Heart left ventricle (tissue), 16 donors: ENCODE measurements at regions not wholly inside any gene's neighbourhood (a gene's known extent, or its start where the extent isn't known, plus 50 kb on each side); places are given as distances from the start of the nearest gene placed in this dataset.
"Not testable (repeated sequence)": the region's sequence is repeated elsewhere in the genome, so short reads cannot be mapped to it uniquely, and the experiment has no call there.

Experiments
- ATAC-seq, 4 donors: fragments of 200-7000 bp; cut with Tn5 transposase; one replicate each; pipeline ENCODE4 v1.9.1; 2020 to 2022; ENCODE audit warnings: moderate library complexity in 4 of 4, mild to moderate bottlenecking in 3 of 4, moderate number of reproducible peaks in 1 of 4
- DNase-seq, 5 donors: peaks; one replicate each; pipeline ENCODE4 v3.0.0-alpha.2; 2020
- H3K27ac ChIP-seq, 12 donors: fragments of 200-600 bp; sonication (generic) in 4 of 12; one replicate each; pipeline versions ENCODE4 v1.5.0 to v1.8.0; 2016 to 2022; ENCODE audit warnings: mild to moderate bottlenecking in 2 of 12
- H3K27me3 ChIP-seq, 9 donors: fragments of 200-600 bp; sonication (generic) in 2 of 9; one replicate each; pipeline versions ENCODE4 v1.5.1 to v1.8.0; 2016 to 2022; ENCODE audit warnings: mild to moderate bottlenecking in 3 of 9
- H3K36me3 ChIP-seq, 9 donors: fragments of 200-600 bp; sonication (generic) in 2 of 9; one replicate each; pipeline versions ENCODE4 v1.5.0 to v1.8.0; 2018 to 2022; ENCODE audit warnings: mild to moderate bottlenecking in 2 of 9
- H3K4me1 ChIP-seq, 12 donors: fragments of 200-600 bp; sonication (generic) in 4 of 12; one replicate each; pipeline versions ENCODE4 v1.5.0 to v1.8.0; 2016 to 2022; ENCODE audit warnings: mild to moderate bottlenecking in 3 of 12
- H3K4me3 ChIP-seq, 12 donors: fragments of 200-600 bp; sonication (generic) in 4 of 12; one replicate each; pipeline versions ENCODE4 v1.5.0 to v1.8.0; 2017 to 2022; ENCODE audit warnings: mild to moderate bottlenecking in 9 of 12, moderate library complexity in 4 of 12
- H3K9me3 ChIP-seq, 12 donors: fragments of 200-600 bp; sonication (generic) in 4 of 12; one replicate each; pipeline versions ENCODE4 v1.5.0 to v1.8.0; 2016 to 2022; ENCODE audit warnings: mild to moderate bottlenecking in 1 of 12
- CTCF ChIP-seq, 12 donors: fragments of 200-600 bp; sonication (generic) in 4 of 12; IDR thresholded peaks; one replicate each; pipeline versions ENCODE4 v1.5.0 to v1.8.0; 2018 to 2022; ENCODE audit warnings: antibody characterized with exemption in 12 of 12, mild to moderate bottlenecking in 5 of 12
- POLR2A ChIP-seq, 2 donors: fragments of 450-650 bp; IDR thresholded peaks; one replicate each; pipeline ENCODE4 v1.6.1; 2017; ENCODE audit warnings: antibody characterized with exemption in 2 of 2, mild to moderate bottlenecking in 2 of 2, moderate library complexity in 2 of 2
- WGBS, 4 donors: extraction: QIAGEN DNeasy Blood & Tissue Kit in 2 of 4; methylation state at CpG; one replicate each; pipeline versions ENCODE4 v1.1.5 to v1.1.7; 2013 to 2018; 5-methylcytosine and 5-hydroxymethylcytosine counted together
- intact Hi-C, 10 donors: fragments of 100-400 bp; cut with DNase I; formaldehyde crosslinking; loops; one replicate each; pipeline versions ENCODE4 v1.11.1 to v1.14.2; 2022
- donor health status: ischemic (EF 13 %, LVEDD 7.1; RV severe dilation, severe dysfunction).
- donor health status: healthy with polysubstance abuse.
- donor health status: DM: no; HTN: yes; CAD: no.
- donor health status: DM: no; HTN: no; CAD: no.
- donor health status: ischemic (EF 25% LVEDD 6.9; RV normal size, moderate dysfunction).
- donor health status: ischemic (EF 25% LVEDD 5.7; RV mildly dilated, moderate dysfunction).
- donor health status: healthy.
- donor health status: DM: yes; HTN: yes; CAD: no.
- donor health status: ischemic (EF 35%, LVEDD 5.7; RV mildly dilated, moderate dysfunction).
- donor health status: nonischemic (EF 11% LVEDD 7.7; RV severe dilation, severe dysfunction).
- donor health status: DM: yes; HTN: yes; CAD: no.
- donor health status: PGD.
- donor health status: ischemic (EF 29% LVEDD 5.4; RV normal size, mild dysfunction).
- donor health status: nonischemic (EF 23%, LVEDD 6.1; RV moderate dilation, normal function).

GRCh38 chr4:23023121-23023520 lies 330.4 kb downstream of the GBA3 start:
- Histone ChIP-seq H3K27me3 (no peaks in the 10 kb centered on the region), H3K4me3 (no peak overlapping the region), H3K36me3 (no peaks in the 10 kb centered on the region), H3K4me1 (no peaks in the 10 kb centered on the region), H3K27ac (no peak overlapping the region), H3K9me3 (no peaks in the 10 kb centered on the region)
- no peak for DNase-seq
- ATAC-seq = no peak
- TF ChIP-seq CTCF (IDR thresholded peaks at IDR 0.05) (no peak), POLR2A (IDR thresholded peaks at IDR 0.05) (no peak)
- intact Hi-C loops = no loop called here

- no peak for ATAC-seq
- Histone ChIP-seq H3K36me3 (no peaks in the 10 kb centered on the region), H3K27me3 (no peaks in the 10 kb centered on the region), H3K4me3 (no peak overlapping the region), H3K27ac (no peak overlapping the region), H3K9me3 (no peaks in the 10 kb centered on the region), H3K4me1 (no peaks in the 10 kb centered on the region)
- intact Hi-C loops = no loop called here
- TF ChIP-seq CTCF (IDR thresholded peaks at IDR 0.05) = no peak
- no peak for TF ChIP-seq POLR2A (IDR thresholded peaks at IDR 0.05)
- no peak for DNase-seq
These were observed 329.3 kb downstream of the GBA3 start for GRCh38 chr4:23022032-23022431.

GRCh38 chr4:23021040-23021439 lies 328.3 kb downstream of the GBA3 start:
- WGBS, 4 donors = 81 to 88% (median 85%) methylated on average over 4 of the region's 4 CpGs
- intact Hi-C loops = no loop called here
- no peak for ATAC-seq
- Histone ChIP-seq H3K36me3 (no peaks in the 10 kb centered on the region), H3K4me3 (no peak overlapping the region), H3K27me3 (no peaks in the 10 kb centered on the region), H3K4me1 (no peaks in the 10 kb centered on the region), H3K9me3 (no peaks in the 10 kb centered on the region), H3K27ac (no peak overlapping the region)
- TF ChIP-seq POLR2A (IDR thresholded peaks at IDR 0.05) (no peak), CTCF (IDR thresholded peaks at IDR 0.05) (no peak)
- no peak for DNase-seq

GRCh38 chr4:23020399-23020798 lies 327.7 kb downstream of the GBA3 start:
- H3K27me3 ChIP-seq, ATAC-seq, DNase-seq, intact Hi-C loops, H3K27ac ChIP-seq, H3K36me3 ChIP-seq, H3K4me1 ChIP-seq, H3K4me3 ChIP-seq, H3K9me3 ChIP-seq: not testable (repeated sequence)
- 61 to 69% (median 64%) methylated on average over 4 of the region's 4 CpGs for WGBS, 4 donors

- H3K4me1 ChIP-seq = no peaks in the 10 kb centered on the region
- no peaks in the 10 kb centered on the region for H3K27me3 ChIP-seq
- no peak overlapping the region for H3K27ac ChIP-seq
- no peak for TF ChIP-seq POLR2A (IDR thresholded peaks at IDR 0.05)
- no peak for TF ChIP-seq CTCF (IDR thresholded peaks at IDR 0.05)
- H3K9me3 ChIP-seq = no peaks in the 10 kb centered on the region
- intact Hi-C loops = no loop called here
- DNase-seq (no peak), ATAC-seq (no peak)
- no peak overlapping the region for H3K4me3 ChIP-seq
- no peaks in the 10 kb centered on the region for H3K36me3 ChIP-seq
- 83 to 91% (median 88%) methylated on average over 1 of the region's 1 CpG for WGBS, 4 donors
These were observed 324.2 kb downstream of the GBA3 start for GRCh38 chr4:23016981-23017380.
